Ovary (tissue), 7 donors: ENCODE measurements at regions not wholly inside any gene's neighbourhood (a gene's known extent, or its start where the extent isn't known, plus 50 kb on each side); places are given as distances from the start of the nearest gene placed in this dataset.

ENCODE experiments used
- DNase-seq, 5 donors: peaks; one replicate each; pipeline ENCODE4 v3.0.0-alpha.2; 2019 to 2020
- H3K27ac ChIP-seq, 2 donors: fragments of 200-600 bp; one replicate each; pipeline versions ENCODE4 v1.5.1 to v1.8.0; 2019 to 2022
- H3K27me3 ChIP-seq: fragments of 200-600 bp; one replicate; pipeline ENCODE4 v1.8.0; 2022
- H3K36me3 ChIP-seq: fragments of 200-600 bp; sonication (generic); one replicate; pipeline ENCODE4 v1.5.1; 2019
- H3K4me1 ChIP-seq: one replicate; pipeline ENCODE4 v1.8.1; 2013; ENCODE audit warnings: mild to moderate bottlenecking, moderate library complexity; ENCODE audit not compliant: insufficient read depth
- H3K4me3 ChIP-seq: fragments of 200-600 bp; sonication (generic); one replicate; pipeline ENCODE4 v1.5.1; 2017
- H3K9me3 ChIP-seq, 2 donors: fragments of 200-600 bp in 1 of 2; sonication (generic) in 1 of 2; one replicate each; pipeline versions ENCODE4 v1.5.1 to v1.8.1; 2013 to 2019; ENCODE audit warnings: mild to moderate bottlenecking in 1 of 2, moderate library complexity in 1 of 2
- EP300 ChIP-seq: sonication (generic); formaldehyde crosslinking; IDR thresholded peaks from one replicate; pipeline ENCODE4 v1.6.1; 2017; ENCODE audit warnings: antibody characterized with exemption
- POLR2A ChIP-seq: fragments of 450-650 bp; IDR thresholded peaks from one replicate; pipeline ENCODE4 v1.6.1; 2017; ENCODE audit warnings: antibody characterized with exemption, mild to moderate bottlenecking, moderate library complexity
- WGBS, 3 donors: extraction: QIAGEN DNeasy Blood & Tissue Kit in 1 of 3; methylation state at CpG; one replicate each; pipeline versions ENCODE4 v1.1.5 to v1.1.7; 2013 to 2017; 5-methylcytosine and 5-hydroxymethylcytosine counted together
- intact Hi-C, 4 donors: fragments of 100-400 bp; cut with DNase I; formaldehyde crosslinking; loops; one replicate each; pipeline versions ENCODE4 v1.11.0 to v1.15.1; 2022 to 2023
- TF ChIP-seq, protein P1 (sequence below), 3 donors: fragments of 450-650 bp in 2 of 3; fragments of 200-600 bp in 1 of 3; IDR thresholded peaks; one replicate each; pipeline versions ENCODE4 v1.5.1 to v1.8.0; 2016 to 2022; ENCODE audit warnings: antibody characterized with exemption in 3 of 3, mild to moderate bottlenecking in 1 of 3
- donor health status: DM: no; HTN: no; CAD: no; lungs with moderate emphysema.
- donor health status: DM: no; HTN: no; CAD: no.
- donor health status: Bipolar disorder and iron deficiency.
- donor health status: DM: no; HTN: no; CAD: no.
- donor health status: DM: yes; HTN: yes; CAD: no.

- 5 to 22% (median 9%) methylated on average over 5 of the region's 5 CpGs for WGBS, 3 donors
These were observed 1754.1 kb downstream of the C4orf33 start for GRCh38 chr4:130850019-130850524.

DNA sequence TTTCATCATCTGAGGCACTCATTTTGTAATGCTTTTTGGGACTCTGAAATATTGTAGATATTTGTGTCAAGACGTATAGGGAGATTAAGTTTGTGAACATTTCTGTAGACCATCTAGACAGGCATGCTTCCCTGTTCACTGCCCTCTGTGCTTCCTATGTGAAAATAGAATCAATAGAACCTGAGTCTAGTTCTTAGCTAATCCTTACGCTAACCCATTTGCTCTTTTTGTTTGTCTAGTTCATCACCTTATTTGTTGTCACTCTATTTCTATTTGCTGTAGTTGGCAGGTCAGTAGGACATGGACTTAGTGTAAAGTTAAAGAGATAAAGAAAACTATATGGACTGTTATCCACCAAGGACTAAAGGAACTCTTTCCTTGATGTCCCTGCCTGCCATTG lies 1755.2 kb downstream of the C4orf33 start:
- no peaks in the 10 kb centered on the region for H3K36me3 ChIP-seq
- no peak for TF ChIP-seq POLR2A
- TF ChIP-seq, protein P1, sequence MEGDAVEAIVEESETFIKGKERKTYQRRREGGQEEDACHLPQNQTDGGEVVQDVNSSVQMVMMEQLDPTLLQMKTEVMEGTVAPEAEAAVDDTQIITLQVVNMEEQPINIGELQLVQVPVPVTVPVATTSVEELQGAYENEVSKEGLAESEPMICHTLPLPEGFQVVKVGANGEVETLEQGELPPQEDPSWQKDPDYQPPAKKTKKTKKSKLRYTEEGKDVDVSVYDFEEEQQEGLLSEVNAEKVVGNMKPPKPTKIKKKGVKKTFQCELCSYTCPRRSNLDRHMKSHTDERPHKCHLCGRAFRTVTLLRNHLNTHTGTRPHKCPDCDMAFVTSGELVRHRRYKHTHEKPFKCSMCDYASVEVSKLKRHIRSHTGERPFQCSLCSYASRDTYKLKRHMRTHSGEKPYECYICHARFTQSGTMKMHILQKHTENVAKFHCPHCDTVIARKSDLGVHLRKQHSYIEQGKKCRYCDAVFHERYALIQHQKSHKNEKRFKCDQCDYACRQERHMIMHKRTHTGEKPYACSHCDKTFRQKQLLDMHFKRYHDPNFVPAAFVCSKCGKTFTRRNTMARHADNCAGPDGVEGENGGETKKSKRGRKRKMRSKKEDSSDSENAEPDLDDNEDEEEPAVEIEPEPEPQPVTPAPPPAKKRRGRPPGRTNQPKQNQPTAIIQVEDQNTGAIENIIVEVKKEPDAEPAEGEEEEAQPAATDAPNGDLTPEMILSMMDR (IDR thresholded peaks at IDR 0.05): no peak
- no peak for TF ChIP-seq EP300
- H3K4me1 ChIP-seq: no peaks in the 10 kb centered on the region
- no peak overlapping the region for H3K27ac ChIP-seq
- intact Hi-C loops: no loop called here
- H3K27me3 ChIP-seq: no peaks in the 10 kb centered on the region
- 38 to 89% (median 72%) methylated on average over 2 of the region's 2 CpGs for WGBS, 3 donors
- DNase-seq: no peak
- no peak overlapping the region for H3K4me3 ChIP-seq
- no peaks in the 10 kb centered on the region for H3K9me3 ChIP-seq

More at GRCh38 chr4:130850019-130850524, 1754.1 kb downstream of the C4orf33 start:
- no peak for DNase-seq
- H3K4me3 ChIP-seq: no peak overlapping the region
- H3K4me1 ChIP-seq: no peaks in the 10 kb centered on the region
- TF ChIP-seq, protein P1 (IDR thresholded peaks at IDR 0.05): no peak
- TF ChIP-seq EP300: no peak
- no peaks in the 10 kb centered on the region for H3K36me3 ChIP-seq
- H3K9me3 ChIP-seq: no peaks in the 10 kb centered on the region
- no peaks in the 10 kb centered on the region for H3K27me3 ChIP-seq
- intact Hi-C loops: no loop called here
- no peak overlapping the region for H3K27ac ChIP-seq

GRCh38 chr4:130851932-130852331 lies 1756.0 kb downstream of the C4orf33 start:
- TF ChIP-seq, protein P1 (IDR thresholded peaks at IDR 0.05): no peak
- no peak for TF ChIP-seq POLR2A
- TF ChIP-seq EP300: no peak

DNA sequence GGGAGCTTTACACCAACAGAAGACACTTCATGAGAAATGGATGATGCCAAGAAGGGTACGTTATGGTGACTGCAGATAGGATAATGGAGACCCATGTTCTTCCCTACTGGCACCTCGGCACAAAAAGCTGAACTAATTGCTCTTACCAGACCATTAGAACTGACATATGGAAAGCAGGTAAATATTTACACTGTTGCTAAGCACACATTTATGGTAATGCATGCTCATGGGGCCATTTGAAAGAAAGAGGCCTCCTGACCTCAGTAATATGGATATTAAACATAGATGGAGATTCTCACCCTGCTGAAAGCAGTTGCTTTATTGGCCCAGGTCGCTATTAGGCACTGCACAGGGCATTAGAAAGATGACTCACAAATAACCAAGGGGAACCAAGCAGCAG lies 1759.6 kb downstream of the C4orf33 start:
- Histone ChIP-seq H3K27me3 (no peaks in the 10 kb centered on the region), H3K4me1 (no peaks in the 10 kb centered on the region), H3K4me3 (no peak overlapping the region), H3K27ac (no peak overlapping the region), H3K9me3 (no peaks in the 10 kb centered on the region), H3K36me3 (no peaks in the 10 kb centered on the region)
- DNase-seq: no peak
- TF ChIP-seq, protein P1 (IDR thresholded peaks at IDR 0.05): no peak
- WGBS, 3 donors: 67 to 88% (median 84%) methylated on average over 3 of the region's 3 CpGs
- intact Hi-C loops: no loop called here

More at GRCh38 chr4:130851932-130852331, 1756.0 kb downstream of the C4orf33 start:
- Histone ChIP-seq H3K4me3 (no peak overlapping the region), H3K9me3 (no peaks in the 10 kb centered on the region), H3K36me3 (no peaks in the 10 kb centered on the region), H3K27me3 (no peaks in the 10 kb centered on the region), H3K4me1 (no peaks in the 10 kb centered on the region), H3K27ac (no peak overlapping the region)
- WGBS, 3 donors: 77 to 100% (median 90%) methylated on average over 3 of the region's 3 CpGs
- no peak for DNase-seq
- intact Hi-C loops: no loop called here

DNA sequence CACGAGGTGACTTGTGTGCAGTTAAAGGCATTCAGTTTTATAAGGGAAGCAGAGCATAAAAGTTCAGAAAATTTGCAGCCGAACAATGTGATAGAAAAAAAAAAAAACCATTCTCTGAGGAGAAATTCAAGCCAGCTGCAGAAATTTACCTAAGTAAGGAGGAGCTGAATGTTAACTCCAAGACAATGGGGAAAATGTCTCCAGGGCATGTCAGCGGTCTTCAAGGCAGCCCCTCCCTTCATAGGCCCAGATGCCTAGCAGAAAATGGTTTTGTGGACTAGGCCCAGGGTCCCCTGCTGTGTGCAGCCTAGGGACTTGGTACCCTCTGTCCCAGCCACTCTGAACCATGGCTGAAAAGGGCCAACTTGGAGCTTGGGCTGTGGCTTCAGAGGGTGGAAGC lies 1764.0 kb downstream of the C4orf33 start:
- no peak overlapping the region for H3K4me3 ChIP-seq
- no peak for DNase-seq
- 76 to 89% (median 79%) methylated on average over 3 of the region's 3 CpGs for WGBS, 3 donors
- no peaks in the 10 kb centered on the region for H3K4me1 ChIP-seq
- H3K36me3 ChIP-seq: no peaks in the 10 kb centered on the region
- H3K9me3 ChIP-seq: no peaks in the 10 kb centered on the region
- H3K27me3 ChIP-seq: no peaks in the 10 kb centered on the region
- H3K27ac ChIP-seq: no peak overlapping the region
- TF ChIP-seq POLR2A: no peak
- TF ChIP-seq, protein P1 (IDR thresholded peaks at IDR 0.05): no peak
- TF ChIP-seq EP300: no peak
- intact Hi-C loops: no loop called here
